ENCODE measurements at regions not wholly inside any gene's neighbourhood (a gene's known extent, or its start where the extent isn't known, plus 50 kb on each side); places are given as distances from the start of the nearest gene placed in this dataset.

DNA sequence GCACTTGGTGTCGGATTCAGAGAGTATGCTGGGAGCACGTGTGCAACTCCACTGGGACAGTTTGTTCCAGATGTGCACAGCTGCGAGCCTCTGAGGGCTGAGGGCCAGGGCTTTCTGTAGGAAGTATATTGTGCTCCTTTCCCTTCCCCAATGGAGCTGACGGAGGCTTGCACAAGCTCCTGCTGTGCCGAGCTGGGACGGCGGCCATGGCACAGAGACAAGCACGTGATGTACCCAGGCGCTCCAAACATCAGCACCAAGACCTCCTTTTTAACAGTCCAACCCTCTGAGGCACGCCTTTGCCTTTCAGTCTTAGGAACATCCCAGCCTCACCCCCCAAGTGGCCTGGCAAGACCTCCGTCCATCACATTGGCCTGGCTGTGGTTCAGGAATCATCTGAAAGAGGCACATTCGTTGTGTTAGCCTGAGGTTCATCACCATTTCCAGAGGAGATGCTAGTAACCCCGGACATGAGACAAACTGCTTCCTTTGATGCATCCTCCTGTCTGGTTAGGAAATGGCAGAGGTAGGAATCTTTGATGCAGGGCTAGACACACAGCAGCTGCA, 339.2 kb upstream of the KAZN start:
- no peak overlapping the region for H3K4me3 Mint-ChIP-seq
- ChIA-PET CTCF (interaction anchor here (1.3 kb wide), 1 partner anchor 146 kb away, joined by 6 read pairs; no protein-coding TSS in a partner anchor), POLR2A (no interaction called here)
- H3K27me3 Mint-ChIP-seq (ENCODE audit: low read depth): peaks cover 9% of the 10 kb centered on the region
- peaks cover 5% of the 10 kb centered on the region for H3K9me3 Mint-ChIP-seq
- H3K27ac Mint-ChIP-seq: no peak overlapping the region
- TF ChIP-seq, protein P1, sequence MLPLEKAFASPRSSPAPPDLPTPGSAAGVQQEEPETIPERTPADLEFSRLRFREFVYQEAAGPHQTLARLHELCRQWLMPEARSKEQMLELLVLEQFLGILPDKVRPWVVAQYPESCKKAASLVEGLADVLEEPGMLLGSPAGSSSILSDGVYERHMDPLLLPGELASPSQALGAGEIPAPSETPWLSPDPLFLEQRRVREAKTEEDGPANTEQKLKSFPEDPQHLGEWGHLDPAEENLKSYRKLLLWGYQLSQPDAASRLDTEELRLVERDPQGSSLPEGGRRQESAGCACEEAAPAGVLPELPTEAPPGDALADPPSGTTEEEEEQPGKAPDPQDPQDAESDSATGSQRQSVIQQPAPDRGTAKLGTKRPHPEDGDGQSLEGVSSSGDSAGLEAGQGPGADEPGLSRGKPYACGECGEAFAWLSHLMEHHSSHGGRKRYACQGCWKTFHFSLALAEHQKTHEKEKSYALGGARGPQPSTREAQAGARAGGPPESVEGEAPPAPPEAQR (CRISPR knock-in tag; IDR thresholded peaks at IDR 0.05): no peak
- TF ChIP-seq, protein P2, sequence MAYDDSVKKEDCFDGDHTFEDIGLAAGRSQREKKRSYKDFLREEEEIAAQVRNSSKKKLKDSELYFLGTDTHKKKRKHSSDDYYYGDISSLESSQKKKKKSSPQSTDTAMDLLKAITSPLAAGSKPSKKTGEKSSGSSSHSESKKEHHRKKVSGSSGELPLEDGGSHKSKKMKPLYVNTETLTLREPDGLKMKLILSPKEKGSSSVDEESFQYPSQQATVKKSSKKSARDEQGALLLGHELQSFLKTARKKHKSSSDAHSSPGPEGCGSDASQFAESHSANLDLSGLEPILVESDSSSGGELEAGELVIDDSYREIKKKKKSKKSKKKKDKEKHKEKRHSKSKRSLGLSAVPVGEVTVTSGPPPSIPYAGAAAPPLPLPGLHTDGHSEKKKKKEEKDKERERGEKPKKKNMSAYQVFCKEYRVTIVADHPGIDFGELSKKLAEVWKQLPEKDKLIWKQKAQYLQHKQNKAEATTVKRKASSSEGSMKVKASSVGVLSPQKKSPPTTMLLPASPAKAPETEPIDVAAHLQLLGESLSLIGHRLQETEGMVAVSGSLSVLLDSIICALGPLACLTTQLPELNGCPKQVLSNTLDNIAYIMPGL (CRISPR knock-in tag; IDR thresholded peaks at IDR 0.05): no peak
- TF ChIP-seq, protein P3, sequence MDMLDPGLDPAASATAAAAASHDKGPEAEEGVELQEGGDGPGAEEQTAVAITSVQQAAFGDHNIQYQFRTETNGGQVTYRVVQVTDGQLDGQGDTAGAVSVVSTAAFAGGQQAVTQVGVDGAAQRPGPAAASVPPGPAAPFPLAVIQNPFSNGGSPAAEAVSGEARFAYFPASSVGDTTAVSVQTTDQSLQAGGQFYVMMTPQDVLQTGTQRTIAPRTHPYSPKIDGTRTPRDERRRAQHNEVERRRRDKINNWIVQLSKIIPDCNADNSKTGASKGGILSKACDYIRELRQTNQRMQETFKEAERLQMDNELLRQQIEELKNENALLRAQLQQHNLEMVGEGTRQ (CRISPR knock-in tag; IDR thresholded peaks at IDR 0.05): no peak
- TF ChIP-seq JUN (CRISPR knock-in tag; IDR thresholded peaks at IDR 0.05) (no peak), ETV6 (CRISPR knock-in tag; IDR thresholded peaks at IDR 0.05) (no peak), ZNF317 (CRISPR knock-in tag; IDR thresholded peaks at IDR 0.05; ENCODE audit: borderline replicate concordance, low read depth) (no peak), IRF2 (CRISPR knock-in tag; IDR thresholded peaks at IDR 0.05; ENCODE audit: borderline replicate concordance, low read depth) (no peak), GTF2I (CRISPR knock-in tag; conservative IDR thresholded peaks at IDR 0.05) (no peak), NR3C1 (CRISPR knock-in tag; conservative IDR thresholded peaks at IDR 0.05; ENCODE audit: low read depth) (no peak), GRHL2 (CRISPR knock-in tag; IDR thresholded peaks at IDR 0.05; ENCODE audit: insufficient replicate concordance, severe bottlenecking) (no peak), NFYB (CRISPR knock-in tag; conservative IDR thresholded peaks at IDR 0.05; ENCODE audit: low read depth) (no peak), TEAD4 (CRISPR knock-in tag; IDR thresholded peaks at IDR 0.05) (no peak), HMGA2 (CRISPR knock-in tag; IDR thresholded peaks at IDR 0.05) (no peak), ZBTB21 (CRISPR knock-in tag; IDR thresholded peaks at IDR 0.05; ENCODE audit: borderline replicate concordance) (no peak), FOXJ3 (CRISPR knock-in tag; IDR thresholded peaks at IDR 0.05; ENCODE audit: borderline replicate concordance) (no peak), ELF4 (CRISPR knock-in tag; IDR thresholded peaks at IDR 0.05; ENCODE audit: low read depth) (no peak)
- TF ChIP-seq, protein P4, sequence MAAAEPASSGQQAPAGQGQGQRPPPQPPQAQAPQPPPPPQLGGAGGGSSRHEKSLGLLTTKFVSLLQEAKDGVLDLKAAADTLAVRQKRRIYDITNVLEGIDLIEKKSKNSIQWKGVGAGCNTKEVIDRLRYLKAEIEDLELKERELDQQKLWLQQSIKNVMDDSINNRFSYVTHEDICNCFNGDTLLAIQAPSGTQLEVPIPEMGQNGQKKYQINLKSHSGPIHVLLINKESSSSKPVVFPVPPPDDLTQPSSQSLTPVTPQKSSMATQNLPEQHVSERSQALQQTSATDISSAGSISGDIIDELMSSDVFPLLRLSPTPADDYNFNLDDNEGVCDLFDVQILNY (CRISPR knock-in tag; IDR thresholded peaks at IDR 0.05): no peak
- TF ChIP-seq, protein P5, sequence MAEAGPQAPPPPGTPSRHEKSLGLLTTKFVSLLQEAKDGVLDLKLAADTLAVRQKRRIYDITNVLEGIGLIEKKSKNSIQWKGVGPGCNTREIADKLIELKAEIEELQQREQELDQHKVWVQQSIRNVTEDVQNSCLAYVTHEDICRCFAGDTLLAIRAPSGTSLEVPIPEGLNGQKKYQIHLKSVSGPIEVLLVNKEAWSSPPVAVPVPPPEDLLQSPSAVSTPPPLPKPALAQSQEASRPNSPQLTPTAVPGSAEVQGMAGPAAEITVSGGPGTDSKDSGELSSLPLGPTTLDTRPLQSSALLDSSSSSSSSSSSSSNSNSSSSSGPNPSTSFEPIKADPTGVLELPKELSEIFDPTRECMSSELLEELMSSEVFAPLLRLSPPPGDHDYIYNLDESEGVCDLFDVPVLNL (CRISPR knock-in tag; IDR thresholded peaks at IDR 0.05; ENCODE audit: borderline replicate concordance, low read depth): no peak
- H3K36me3 Mint-ChIP-seq: peaks cover 4% of the 10 kb centered on the region; the same call in 1 of the 2 replicates
- ATAC-seq (no peak), DNase-seq (ENCODE audit: low spot score) (no peak)
- peaks cover 12% of the 10 kb centered on the region for H3K4me1 Mint-ChIP-seq

DNA sequence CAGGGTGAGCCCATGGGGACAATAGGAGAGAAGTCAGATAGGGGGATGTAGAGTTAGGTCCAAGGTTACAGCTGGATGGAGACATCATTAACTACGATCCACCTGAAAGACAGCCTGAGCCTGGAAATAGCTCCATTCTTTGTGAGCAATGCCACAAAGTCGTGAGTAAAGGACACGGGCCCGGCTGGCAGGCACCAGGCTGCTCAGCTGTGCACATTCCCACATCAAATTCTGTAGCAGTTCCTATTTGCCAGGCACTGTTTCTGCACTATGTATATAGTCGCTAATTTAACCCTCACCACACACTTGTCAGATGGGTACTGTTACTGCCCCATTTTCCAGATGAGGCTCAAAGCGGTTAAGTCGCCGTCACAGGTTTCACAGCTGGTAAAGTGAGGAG, 338.0 kb upstream of the KAZN start:
- Mint-ChIP-seq H3K36me3 (peaks cover 4% of the 10 kb centered on the region; the same call in 1 of the 2 replicates), H3K4me3 (no peak overlapping the region), H3K4me1 (peaks cover 10% of the 10 kb centered on the region), H3K27me3 (ENCODE audit: low read depth) (peaks cover 9% of the 10 kb centered on the region), H3K9me3 (peaks cover 5% of the 10 kb centered on the region), H3K27ac (no peak overlapping the region)
- ChIA-PET CTCF (interaction anchor here (1.0 to 1.2 kb wide), 2 partner anchors 147 to 155 kb away, joined by 3 read pairs; no protein-coding TSS in a partner anchor), POLR2A (no interaction called here)
- DNase-seq (ENCODE audit: low spot score) (no peak), ATAC-seq (no peak)
- TF ChIP-seq JUN (CRISPR knock-in tag; IDR thresholded peaks at IDR 0.05): no peak
- TF ChIP-seq ZNF317 (CRISPR knock-in tag; IDR thresholded peaks at IDR 0.05; ENCODE audit: borderline replicate concordance, low read depth): no peak
- no peak for TF ChIP-seq ZNF219 (CRISPR knock-in tag; IDR thresholded peaks at IDR 0.05; ENCODE audit: borderline replicate concordance)
- TF ChIP-seq ZNF121 (CRISPR knock-in tag; IDR thresholded peaks at IDR 0.05): no peak
- no peak for TF ChIP-seq CREM (CRISPR knock-in tag; IDR thresholded peaks at IDR 0.05)
- TF ChIP-seq FOXJ3 (CRISPR knock-in tag; IDR thresholded peaks at IDR 0.05; ENCODE audit: borderline replicate concordance): no peak
- no peak for TF ChIP-seq ZNF423 (CRISPR knock-in tag; IDR thresholded peaks at IDR 0.05)
- TF ChIP-seq TEAD4 (CRISPR knock-in tag; IDR thresholded peaks at IDR 0.05): no peak
- TF ChIP-seq, protein P6, sequence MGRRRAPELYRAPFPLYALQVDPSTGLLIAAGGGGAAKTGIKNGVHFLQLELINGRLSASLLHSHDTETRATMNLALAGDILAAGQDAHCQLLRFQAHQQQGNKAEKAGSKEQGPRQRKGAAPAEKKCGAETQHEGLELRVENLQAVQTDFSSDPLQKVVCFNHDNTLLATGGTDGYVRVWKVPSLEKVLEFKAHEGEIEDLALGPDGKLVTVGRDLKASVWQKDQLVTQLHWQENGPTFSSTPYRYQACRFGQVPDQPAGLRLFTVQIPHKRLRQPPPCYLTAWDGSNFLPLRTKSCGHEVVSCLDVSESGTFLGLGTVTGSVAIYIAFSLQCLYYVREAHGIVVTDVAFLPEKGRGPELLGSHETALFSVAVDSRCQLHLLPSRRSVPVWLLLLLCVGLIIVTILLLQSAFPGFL (CRISPR knock-in tag; IDR thresholded peaks at IDR 0.05; ENCODE audit: borderline replicate concordance): no peak
- no peak for TF ChIP-seq EMX1 (CRISPR knock-in tag; IDR thresholded peaks at IDR 0.05)
- TF ChIP-seq ESRRA (CRISPR knock-in tag; IDR thresholded peaks at IDR 0.05; ENCODE audit: borderline replicate concordance): no peak
